Midbrain (tissue), 1 donor: ENCODE measurements at regions not wholly inside any gene's neighbourhood (a gene's known extent, or its start where the extent isn't known, plus 50 kb on each side); places are given as distances from the start of the nearest gene placed in this dataset.
"Not testable (repeated sequence)": the region's sequence is repeated elsewhere in the genome, so short reads cannot be mapped to it uniquely, and the experiment has no call there.

Experiments used
- DNase-seq: peaks from one replicate; lab custom pipeline; 2025; lab: John Stamatoyannopoulos, UW

GRCh38 chr7:124152859-124153692 lies 120.2 kb upstream of the TMEM229A start:
- peak; percentile 76 for DNase-seq

- no peak for DNase-seq
These were observed 104.8 kb upstream of the TMEM229A start for GRCh38 chr7:124137664-124138063.

GRCh38 chr7:124124201-124124600 lies 91.3 kb upstream of the TMEM229A start:
- no peak for DNase-seq

GRCh38 chr7:124120911-124121310 lies 88.0 kb upstream of the TMEM229A start:
- no peak for DNase-seq

GRCh38 chr7:124113045-124113444 lies 80.2 kb upstream of the TMEM229A start:
- no peak for DNase-seq

- DNase-seq: no peak
These were observed 73.7 kb upstream of the TMEM229A start for GRCh38 chr7:124106575-124106974.

GRCh38 chr7:124101173-124101768 lies 68.4 kb upstream of the TMEM229A start:
- DNase-seq: peak; percentile 22

GRCh38 chr7:124100190-124100589 lies 67.3 kb upstream of the TMEM229A start:
- DNase-seq: no peak

- DNase-seq: not testable (repeated sequence)
These were observed 66.7 kb upstream of the TMEM229A start for GRCh38 chr7:124099585-124099984.

- no peak for DNase-seq
These were observed 56.8 kb upstream of the TMEM229A start for GRCh38 chr7:124089621-124090020.

GRCh38 chr7:124088590-124088989 lies 55.7 kb upstream of the TMEM229A start:
- no peak for DNase-seq

GRCh38 chr7:124086843-124087242 lies 54.0 kb upstream of the TMEM229A start:
- no peak for DNase-seq

GRCh38 chr7:124085179-124085578 lies 52.3 kb upstream of the TMEM229A start:
- DNase-seq: peak; percentile 82

GRCh38 chr7:124084024-124084423 lies 51.2 kb upstream of the TMEM229A start:
- DNase-seq: no peak
